Activated T-cell treated with anti-CD3 and anti-CD28 coated beads, Interleukin-2, amount 50 U/mL, for 24 hours (primary cell): ENCODE measurements at regions not wholly inside any gene's neighbourhood (a gene's known extent, or its start where the extent isn't known, plus 50 kb on each side); places are given as distances from the start of the nearest gene placed in this dataset.
"Not testable (repeated sequence)": the region's sequence is repeated elsewhere in the genome, so short reads cannot be mapped to it uniquely, and the experiment has no call there.

ENCODE experiments used
- DNase-seq: peaks from one replicate; pipeline ENCODE4 v3.0.0-alpha.2; 2020
- H3K27ac Mint-ChIP-seq: 2 replicates; pipeline ENCODE4 v1.8.0; 2020; ENCODE audit warnings: mild to moderate bottlenecking, mixed read lengths
- H3K27me3 Mint-ChIP-seq: 2 replicates; pipeline ENCODE4 v1.8.0; 2020; ENCODE audit warnings: mixed read lengths
- H3K36me3 Mint-ChIP-seq: 2 replicates; pipeline ENCODE4 v1.8.0; 2020; ENCODE audit warnings: low read depth, mixed read lengths
- H3K4me1 Mint-ChIP-seq: 2 replicates; pipeline ENCODE4 v1.8.0; 2020; ENCODE audit warnings: low read depth, mixed read lengths
- H3K4me3 Mint-ChIP-seq: 2 replicates; pipeline ENCODE4 v1.8.0; 2020; ENCODE audit warnings: mild to moderate bottlenecking, moderate library complexity, mixed read lengths
- H3K9me3 Mint-ChIP-seq: 2 replicates; pipeline ENCODE4 v1.8.0; 2020; ENCODE audit warnings: mixed read lengths

DNA sequence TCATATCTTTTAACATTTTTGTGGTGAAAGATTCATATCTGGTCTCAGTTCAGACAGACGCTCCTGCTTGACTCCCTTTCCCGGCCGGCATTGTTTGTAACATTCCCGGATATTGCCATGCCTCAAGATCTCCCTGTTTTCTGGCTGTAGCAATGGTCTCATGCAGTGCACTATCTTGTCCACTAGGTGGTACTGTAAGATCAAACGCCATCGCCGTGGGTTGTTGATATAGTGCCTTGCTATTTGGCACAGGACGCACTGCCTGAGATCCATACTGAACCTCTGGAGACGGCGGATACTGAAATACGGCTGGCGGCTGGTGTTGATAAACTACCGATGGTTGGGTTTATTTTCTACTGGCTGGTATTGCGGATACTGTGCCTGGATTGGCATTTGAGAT, 218.6 kb downstream of the ADRA2C start:
- H3K36me3 Mint-ChIP-seq, H3K4me1 Mint-ChIP-seq, H3K9me3 Mint-ChIP-seq, DNase-seq, H3K4me3 Mint-ChIP-seq, H3K27ac Mint-ChIP-seq: not testable (repeated sequence)
- H3K27me3 Mint-ChIP-seq, result peaks cover 13% of the 10 kb centered on the region

DNA sequence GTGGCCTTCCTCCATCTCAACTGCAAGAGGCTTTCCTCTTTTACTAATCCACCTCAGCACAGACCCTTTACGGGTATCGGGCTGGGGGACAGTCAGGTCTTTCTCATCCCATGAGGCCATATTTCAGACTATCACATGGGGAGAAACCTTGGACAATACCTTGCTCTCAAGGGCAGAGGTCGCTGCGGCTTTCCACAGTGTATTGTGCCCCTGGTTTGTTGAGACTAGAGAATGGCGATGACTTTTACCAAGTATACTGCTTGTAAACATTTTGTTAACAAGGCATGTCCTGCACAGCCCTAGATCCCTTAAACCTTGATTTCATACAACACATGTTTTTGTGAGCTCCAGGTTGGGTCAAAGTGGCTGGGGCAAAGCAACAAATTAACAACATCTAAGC, 220.2 kb downstream of the ADRA2C start:
- not testable (repeated sequence) for H3K36me3 Mint-ChIP-seq, H3K4me1 Mint-ChIP-seq, DNase-seq, H3K9me3 Mint-ChIP-seq, H3K4me3 Mint-ChIP-seq, H3K27ac Mint-ChIP-seq
- H3K27me3 Mint-ChIP-seq, result peaks cover 25% of the 10 kb centered on the region

DNA sequence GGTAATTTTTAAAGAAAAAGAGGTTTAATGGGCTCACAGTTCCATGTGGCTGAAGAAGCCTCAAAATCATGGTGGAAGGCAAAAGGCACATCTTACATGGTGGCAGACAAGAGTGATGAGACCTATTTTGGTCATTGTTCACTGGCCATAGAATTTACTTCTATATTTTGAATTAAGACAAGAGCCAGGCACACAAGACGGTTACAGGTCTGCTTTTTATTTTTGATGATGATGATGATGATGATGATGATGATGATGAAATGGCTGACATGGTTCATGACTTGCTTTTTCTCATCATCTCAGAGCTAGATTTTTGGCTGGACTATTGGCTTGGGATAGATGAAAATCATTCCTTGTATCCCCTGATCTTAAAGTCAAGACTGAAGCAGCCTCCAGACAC, 229.3 kb downstream of the OTOP1 start:
- not testable (repeated sequence) for H3K36me3 Mint-ChIP-seq, H3K4me3 Mint-ChIP-seq, H3K4me1 Mint-ChIP-seq, H3K9me3 Mint-ChIP-seq, DNase-seq, H3K27ac Mint-ChIP-seq
- peaks cover 23% of the 10 kb centered on the region for H3K27me3 Mint-ChIP-seq

DNA sequence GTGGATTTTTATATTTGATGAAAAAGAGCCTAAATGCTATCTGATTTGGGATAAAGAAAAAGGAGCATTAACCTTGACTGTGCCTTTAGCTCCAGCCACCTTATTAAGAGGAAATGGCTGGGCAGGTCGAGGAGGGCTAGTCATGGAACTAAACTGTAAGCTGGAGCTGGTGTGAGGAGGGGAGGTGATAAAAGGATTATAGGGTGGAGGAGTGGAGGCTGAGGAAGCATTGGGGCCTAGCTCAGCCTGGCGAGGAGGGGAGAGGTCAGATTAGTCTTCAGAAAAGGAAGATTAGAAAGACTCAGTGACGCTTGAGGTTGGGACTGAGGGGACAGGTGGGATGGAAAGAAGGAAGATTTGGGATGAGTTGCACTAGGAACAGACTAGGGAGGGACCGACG, 222.7 kb downstream of the OTOP1 start:
- not testable (repeated sequence) for H3K4me3 Mint-ChIP-seq, H3K4me1 Mint-ChIP-seq, H3K27ac Mint-ChIP-seq, H3K36me3 Mint-ChIP-seq, H3K27me3 Mint-ChIP-seq, DNase-seq, H3K9me3 Mint-ChIP-seq

DNA sequence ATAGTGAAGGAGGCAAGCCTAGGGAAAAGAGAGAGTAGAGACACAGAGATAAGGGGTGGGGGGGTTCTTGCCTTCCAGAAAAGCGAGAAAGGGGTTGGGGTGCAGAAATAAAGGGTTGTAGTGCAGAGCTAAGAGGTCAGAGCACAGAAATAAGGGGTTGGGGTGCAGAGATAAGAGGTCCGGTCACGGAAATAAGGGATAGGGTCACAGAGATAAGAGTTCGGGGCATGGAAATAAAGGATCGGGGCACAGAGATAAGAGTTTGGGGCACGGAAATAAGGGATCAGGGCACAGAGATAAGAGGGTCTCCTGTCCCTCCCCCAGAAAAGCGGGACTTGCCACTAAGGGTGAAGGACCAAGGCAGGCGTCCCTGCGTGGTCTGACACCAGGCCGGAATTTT, 222.0 kb downstream of the OTOP1 start:
- not testable (repeated sequence) for H3K9me3 Mint-ChIP-seq, DNase-seq, H3K27me3 Mint-ChIP-seq, H3K4me3 Mint-ChIP-seq, H3K36me3 Mint-ChIP-seq, H3K27ac Mint-ChIP-seq, H3K4me1 Mint-ChIP-seq

DNA sequence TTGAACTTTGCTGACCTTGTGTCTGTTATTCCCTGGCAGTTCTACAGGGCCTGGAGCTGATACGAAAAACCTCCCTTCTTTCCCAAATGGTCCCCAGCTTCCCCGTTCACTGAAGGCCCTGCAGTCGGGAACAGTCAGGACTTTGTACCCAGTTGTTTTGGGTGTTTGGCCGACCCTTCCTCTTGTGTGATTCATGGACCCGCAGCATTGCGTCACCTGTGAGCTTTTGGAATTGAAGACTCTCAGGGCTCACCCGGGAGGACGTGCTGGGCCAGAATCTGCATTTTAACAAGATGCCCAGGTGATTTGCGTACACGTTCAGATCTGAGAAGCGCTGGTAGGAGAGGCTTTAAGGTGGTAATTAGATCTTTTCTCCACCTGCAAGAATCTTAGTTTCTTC, 220.4 kb downstream of the OTOP1 start:
- not testable (repeated sequence) for H3K4me1 Mint-ChIP-seq, H3K27ac Mint-ChIP-seq, H3K36me3 Mint-ChIP-seq, H3K9me3 Mint-ChIP-seq, DNase-seq, H3K27me3 Mint-ChIP-seq, H3K4me3 Mint-ChIP-seq

DNA sequence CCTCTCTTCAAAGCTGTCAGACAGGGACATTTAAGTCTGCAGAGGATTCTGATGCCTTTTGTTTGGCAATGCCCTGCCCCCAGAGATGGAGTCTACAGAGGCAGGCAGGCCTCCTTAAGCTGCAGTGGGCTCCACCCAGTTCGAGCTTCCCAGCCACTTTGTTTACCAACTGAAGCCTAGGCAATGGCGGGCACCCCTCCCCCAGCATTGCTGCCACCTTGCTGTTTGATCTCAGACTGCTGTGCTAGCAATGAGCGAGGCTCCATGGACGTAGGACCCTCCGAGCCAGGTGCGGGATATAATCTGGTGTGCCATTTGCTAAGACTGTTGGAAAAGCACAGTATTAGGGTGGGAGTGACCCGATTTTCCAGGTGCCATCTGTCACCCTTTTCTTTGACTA, 207.7 kb downstream of the OTOP1 start:
- not testable (repeated sequence) for H3K4me1 Mint-ChIP-seq, H3K36me3 Mint-ChIP-seq, H3K4me3 Mint-ChIP-seq, DNase-seq, H3K9me3 Mint-ChIP-seq, H3K27ac Mint-ChIP-seq
- H3K27me3 Mint-ChIP-seq, result peaks cover 31% of the 10 kb centered on the region

DNA sequence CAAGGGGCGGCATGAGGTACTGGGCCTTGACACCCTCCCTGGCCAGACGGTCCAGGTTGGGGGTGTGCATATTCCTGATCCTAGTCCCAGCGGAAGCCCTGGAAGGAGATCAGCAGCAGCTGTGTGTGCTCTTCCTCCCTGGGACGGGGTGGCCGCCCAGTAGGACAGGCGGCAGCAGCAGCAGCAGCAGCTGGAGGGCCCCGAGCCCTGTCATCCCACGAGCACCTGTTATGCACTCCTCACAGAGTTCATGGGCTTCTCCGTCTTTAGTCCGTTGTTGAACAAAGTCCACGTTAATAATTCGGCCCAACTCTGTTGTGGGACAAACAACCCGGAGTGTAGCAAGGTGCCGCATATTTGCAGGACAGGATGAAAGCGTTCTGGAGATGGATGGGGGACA, 205.6 kb downstream of the OTOP1 start:
- H3K36me3 Mint-ChIP-seq, DNase-seq, H3K4me3 Mint-ChIP-seq, H3K27ac Mint-ChIP-seq, H3K4me1 Mint-ChIP-seq, H3K9me3 Mint-ChIP-seq: not testable (repeated sequence)
- H3K27me3 Mint-ChIP-seq, result peaks cover 40% of the 10 kb centered on the region

DNA sequence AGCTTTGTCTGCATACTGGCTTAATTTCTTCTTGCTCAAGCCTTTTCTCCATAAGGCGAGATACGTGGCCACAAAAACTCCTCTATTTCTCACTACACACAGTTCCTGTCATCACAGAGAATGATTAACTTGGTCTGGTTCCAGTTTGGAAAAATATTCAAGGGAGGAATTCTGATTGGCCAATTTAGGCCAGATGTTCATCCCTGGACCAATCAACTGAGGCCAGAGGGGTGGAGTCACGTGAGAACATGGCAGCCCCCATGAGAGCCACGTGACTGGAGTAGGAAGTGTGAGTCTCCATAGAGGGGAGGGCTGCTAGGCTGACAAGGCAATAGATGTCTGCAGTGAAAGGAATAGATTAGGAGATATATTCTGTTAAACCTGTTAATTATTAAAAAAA, 200.0 kb downstream of the OTOP1 start:
- not testable (repeated sequence) for H3K9me3 Mint-ChIP-seq, DNase-seq, H3K27ac Mint-ChIP-seq, H3K4me1 Mint-ChIP-seq, H3K4me3 Mint-ChIP-seq, H3K36me3 Mint-ChIP-seq
- H3K27me3 Mint-ChIP-seq, result peaks cover 37% of the 10 kb centered on the region

DNA sequence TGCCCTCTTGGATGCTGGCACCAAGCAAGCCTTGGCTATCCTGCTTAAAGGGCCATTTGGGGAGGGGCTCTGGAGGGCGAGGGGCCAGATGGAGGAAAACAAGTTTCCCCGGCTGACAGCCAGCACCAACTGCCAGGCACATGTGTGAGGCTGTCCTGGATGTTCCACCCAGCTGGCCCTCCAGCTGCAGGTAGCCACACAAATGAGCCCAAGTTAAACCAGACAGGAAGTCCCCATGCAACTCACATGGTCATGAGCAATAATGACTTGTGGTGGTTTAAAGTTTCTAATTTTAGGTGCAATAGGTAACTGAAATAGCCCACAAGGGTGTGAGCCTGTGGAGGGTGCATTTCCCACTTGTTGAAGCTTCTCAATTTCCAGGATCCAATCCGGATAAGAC, 198.0 kb downstream of the OTOP1 start:
- not testable (repeated sequence) for DNase-seq, H3K27ac Mint-ChIP-seq, H3K9me3 Mint-ChIP-seq, H3K36me3 Mint-ChIP-seq, H3K4me3 Mint-ChIP-seq
- Mint-ChIP-seq H3K4me1 (peaks cover 12% of the 10 kb centered on the region), H3K27me3 (peaks cover 38% of the 10 kb centered on the region)

DNA sequence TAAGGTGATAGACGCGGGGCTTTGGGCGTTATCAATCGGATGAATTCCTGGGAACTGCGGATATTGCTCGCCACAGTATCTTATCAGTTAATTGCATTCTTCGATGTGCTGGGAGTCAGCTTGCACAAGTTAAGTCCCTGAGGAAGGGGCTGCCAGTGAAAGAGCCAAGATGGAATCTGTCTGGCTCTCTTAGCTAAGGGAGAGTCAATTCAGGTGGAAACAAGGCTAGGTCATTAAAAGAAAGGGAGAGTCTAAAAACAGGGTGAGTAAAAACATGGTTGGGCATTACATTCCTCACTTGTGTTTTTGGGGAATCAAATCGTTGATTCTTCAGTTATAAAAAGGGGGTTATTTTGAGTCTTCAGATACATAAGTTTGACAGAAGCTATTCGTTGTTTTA, 196.2 kb downstream of the OTOP1 start:
- not testable (repeated sequence) for H3K36me3 Mint-ChIP-seq, H3K4me3 Mint-ChIP-seq, H3K27ac Mint-ChIP-seq, H3K9me3 Mint-ChIP-seq, DNase-seq, H3K4me1 Mint-ChIP-seq
- peaks cover 25% of the 10 kb centered on the region for H3K27me3 Mint-ChIP-seq

DNA sequence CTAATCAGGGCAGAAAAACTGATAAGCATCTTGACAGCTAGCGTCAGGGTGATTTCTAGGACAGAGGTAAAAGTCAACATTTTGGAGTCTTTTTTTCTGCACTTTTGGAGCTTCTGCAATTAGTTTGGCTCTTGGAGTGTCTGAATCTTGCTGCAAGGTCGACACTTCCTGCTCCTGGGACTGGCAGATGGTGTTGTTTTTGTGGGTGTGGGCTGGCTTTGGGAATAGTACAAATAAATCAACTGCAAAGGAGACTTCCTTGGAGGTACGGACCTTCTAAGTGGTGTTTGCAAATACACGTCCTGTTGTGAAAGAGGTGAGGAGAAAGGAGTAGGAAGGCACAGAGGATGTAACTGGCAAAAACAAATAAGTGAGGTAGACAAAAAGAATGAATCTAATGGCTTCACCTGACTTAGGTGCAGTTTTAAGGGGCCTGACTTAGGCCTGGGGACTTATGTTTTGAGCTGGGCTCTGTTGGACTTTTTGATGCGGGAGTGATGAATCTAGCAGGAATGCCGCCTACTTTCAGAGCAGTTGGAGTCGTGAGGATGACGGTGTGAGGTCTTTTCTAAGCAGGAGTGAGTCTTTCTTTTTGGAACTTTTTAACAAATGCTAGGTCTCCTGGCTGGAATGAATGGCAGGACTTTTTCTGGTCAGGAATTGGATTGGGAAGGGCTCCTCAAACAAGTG, 195.1 kb downstream of the OTOP1 start:
- H3K4me1 Mint-ChIP-seq, H3K36me3 Mint-ChIP-seq, H3K4me3 Mint-ChIP-seq, DNase-seq, H3K27ac Mint-ChIP-seq, H3K9me3 Mint-ChIP-seq: not testable (repeated sequence)
- H3K27me3 Mint-ChIP-seq, result peaks cover 16% of the 10 kb centered on the region

DNA sequence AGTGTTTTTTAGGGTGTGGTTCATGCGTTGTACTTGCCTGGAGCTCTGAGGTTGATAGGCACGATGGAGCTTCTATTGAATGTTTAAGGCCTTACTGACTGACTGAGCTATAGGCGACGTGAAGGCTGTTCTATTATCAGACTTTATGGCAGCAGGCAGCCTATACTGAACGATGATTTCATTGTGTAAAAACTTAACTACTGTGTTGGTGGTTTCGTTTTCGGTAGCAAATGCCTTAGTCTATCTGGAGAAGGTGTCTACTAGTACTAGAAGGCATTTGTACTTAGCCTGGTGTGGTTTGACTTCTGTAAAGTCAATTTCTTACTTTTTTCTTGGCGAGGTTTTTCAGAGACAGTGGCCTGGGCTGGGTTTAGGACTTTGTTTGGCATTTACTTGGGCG, 194.4 kb downstream of the OTOP1 start:
- not testable (repeated sequence) for H3K4me3 Mint-ChIP-seq, DNase-seq, H3K4me1 Mint-ChIP-seq, H3K27ac Mint-ChIP-seq, H3K9me3 Mint-ChIP-seq, H3K36me3 Mint-ChIP-seq
- H3K27me3 Mint-ChIP-seq, result peaks cover 14% of the 10 kb centered on the region

DNA sequence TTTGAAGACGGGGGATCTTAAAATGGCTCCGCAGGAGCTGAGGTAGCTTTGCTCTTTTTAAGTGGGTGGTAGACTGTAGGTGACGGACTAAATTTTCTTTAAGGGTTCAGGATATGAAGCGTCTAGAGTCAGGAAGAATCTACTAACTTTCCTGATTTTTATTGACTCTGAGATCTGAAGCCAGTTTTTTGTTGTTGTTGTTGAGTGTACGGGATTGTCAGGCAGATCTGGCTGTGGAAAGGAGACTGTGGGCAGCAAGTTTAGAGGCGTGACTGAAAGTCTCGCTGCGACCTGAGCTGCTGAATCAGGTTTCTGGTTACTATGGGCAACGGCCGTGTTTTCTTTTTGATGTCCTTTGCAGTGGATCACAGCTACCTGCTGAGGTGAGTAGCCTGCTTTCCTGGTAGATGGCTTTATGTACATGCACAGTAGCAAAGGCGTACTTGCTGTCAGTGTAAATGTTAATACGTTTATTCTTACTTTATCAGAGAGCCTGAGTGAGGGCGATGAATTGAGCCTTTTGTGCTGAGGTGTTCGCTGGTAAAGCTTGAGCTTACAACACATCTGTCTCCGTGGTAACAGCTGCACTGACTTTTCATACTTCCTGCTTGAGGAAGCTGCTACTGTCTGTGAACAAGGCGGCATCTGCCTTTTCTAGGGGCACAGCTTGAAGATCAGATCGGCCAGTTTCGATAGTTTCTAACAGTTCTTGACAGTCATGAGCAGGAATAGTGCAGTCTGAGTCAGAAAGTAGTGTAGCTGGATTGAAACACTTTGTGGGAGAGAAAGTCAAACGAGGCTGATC, 193.7 kb downstream of the OTOP1 start:
- not testable (repeated sequence) for H3K4me1 Mint-ChIP-seq, H3K36me3 Mint-ChIP-seq, H3K9me3 Mint-ChIP-seq, H3K4me3 Mint-ChIP-seq, DNase-seq, H3K27ac Mint-ChIP-seq
- peaks cover 14% of the 10 kb centered on the region for H3K27me3 Mint-ChIP-seq

DNA sequence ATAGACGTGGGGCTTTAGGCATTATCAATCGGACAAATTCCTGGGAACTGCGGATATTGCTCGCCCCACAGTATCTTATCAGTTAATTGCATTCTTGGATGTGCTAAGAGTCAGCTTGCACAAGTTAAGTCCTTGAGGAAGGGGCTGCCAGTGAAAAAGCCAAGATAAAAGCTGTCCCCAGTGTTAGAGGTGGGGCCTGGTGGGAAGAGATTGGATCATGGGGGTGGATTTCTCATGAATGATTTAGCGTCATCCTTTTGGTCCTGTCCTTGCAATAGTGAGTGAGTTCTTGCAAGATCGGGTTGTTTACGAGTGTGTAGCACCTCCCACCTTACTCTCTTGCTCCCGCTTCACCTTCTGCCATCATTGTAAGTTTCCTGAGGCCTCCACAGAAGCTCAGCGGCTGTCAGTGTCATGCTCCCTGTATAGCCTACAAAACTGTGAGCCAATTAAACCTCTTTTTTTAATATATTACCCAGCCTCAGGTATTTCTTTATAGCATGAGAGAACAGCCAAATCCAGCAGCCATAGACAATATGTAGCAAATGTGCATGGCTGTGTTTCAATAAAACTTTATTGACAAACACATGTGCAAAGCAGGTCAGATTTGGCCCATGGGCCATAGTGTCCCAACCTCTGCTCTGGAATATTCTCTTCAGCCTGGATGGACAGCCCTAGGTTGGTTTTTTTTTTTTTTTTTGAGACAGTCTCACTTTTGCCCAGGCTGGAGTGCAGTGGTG, 189.2 kb downstream of the OTOP1 start:
- H3K36me3 Mint-ChIP-seq, H3K9me3 Mint-ChIP-seq, DNase-seq, H3K27ac Mint-ChIP-seq, H3K27me3 Mint-ChIP-seq, H3K4me1 Mint-ChIP-seq, H3K4me3 Mint-ChIP-seq: not testable (repeated sequence)
